NCI-H774 (cell line): ENCODE measurements at regions not wholly inside any gene's neighbourhood (a gene's known extent, or its start where the extent isn't known, plus 50 kb on each side); places are given as distances from the start of the nearest gene placed in this dataset.
A peak's percentile ranks its signal among the peaks of the same experiment; 100 is the strongest.
"Not testable (repeated sequence)": the region's sequence is repeated elsewhere in the genome, so short reads cannot be mapped to it uniquely, and the experiment has no call there.

Source experiments
- DNase-seq: peaks from one replicate; lab custom pipeline; 2025; lab: John Stamatoyannopoulos, UW

DNA sequence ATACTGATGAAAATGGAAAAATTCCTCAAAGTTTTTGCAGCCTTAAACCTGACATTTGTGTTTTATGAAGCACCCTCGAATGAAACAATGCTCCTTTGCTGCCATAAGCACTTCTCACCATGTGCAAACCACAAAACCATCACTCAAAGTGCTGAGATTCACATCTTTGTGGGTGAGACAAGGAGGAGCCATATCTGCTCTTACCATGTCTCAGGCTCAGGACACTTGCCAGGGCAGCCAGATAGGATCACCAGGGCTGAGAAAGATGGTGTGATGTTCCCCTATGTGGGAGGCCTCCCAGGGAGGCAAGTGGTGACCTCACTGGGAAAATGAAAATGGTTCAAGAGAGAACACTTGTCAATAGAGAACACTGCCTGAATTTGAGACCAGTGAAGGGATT, 120.4 kb downstream of the CCDC34 start:
- no peak for DNase-seq

DNA sequence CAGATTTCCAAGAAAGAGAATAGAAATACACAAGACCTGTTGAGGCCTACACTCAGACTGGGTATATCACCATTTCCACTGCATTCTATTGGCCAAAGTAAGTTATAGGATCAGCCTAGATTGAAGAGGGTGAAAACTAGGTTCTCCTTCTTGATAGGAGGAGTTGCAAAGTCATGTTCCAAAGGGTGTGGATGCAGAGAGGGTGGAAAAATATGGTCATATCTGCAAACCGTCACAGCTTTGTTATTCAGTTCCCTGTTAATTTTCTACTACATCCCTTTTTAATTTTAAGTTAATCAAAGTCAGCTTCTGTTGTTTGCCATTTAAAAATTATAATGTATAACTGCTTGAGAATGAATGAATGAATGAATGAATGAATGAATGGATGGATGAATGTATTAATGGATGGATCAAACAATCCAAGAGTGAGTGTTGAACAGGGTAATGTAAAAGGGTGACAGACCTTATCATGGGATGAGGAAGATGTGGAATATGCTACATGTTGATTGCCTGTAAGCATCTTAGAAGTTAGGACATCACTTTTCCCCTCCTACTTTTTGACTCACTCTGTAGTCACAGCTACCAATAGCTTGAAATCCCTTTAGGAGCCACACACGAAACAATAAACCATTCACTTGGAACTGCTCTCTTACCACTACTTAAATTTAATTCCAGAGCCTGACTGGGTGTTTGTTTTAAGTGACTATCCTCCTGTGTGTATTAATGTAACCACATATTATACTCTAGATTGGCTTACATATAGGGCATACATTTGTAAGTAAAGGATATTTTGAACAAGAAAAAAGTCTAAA, 121.5 kb downstream of the CCDC34 start:
- no peak for DNase-seq

DNA sequence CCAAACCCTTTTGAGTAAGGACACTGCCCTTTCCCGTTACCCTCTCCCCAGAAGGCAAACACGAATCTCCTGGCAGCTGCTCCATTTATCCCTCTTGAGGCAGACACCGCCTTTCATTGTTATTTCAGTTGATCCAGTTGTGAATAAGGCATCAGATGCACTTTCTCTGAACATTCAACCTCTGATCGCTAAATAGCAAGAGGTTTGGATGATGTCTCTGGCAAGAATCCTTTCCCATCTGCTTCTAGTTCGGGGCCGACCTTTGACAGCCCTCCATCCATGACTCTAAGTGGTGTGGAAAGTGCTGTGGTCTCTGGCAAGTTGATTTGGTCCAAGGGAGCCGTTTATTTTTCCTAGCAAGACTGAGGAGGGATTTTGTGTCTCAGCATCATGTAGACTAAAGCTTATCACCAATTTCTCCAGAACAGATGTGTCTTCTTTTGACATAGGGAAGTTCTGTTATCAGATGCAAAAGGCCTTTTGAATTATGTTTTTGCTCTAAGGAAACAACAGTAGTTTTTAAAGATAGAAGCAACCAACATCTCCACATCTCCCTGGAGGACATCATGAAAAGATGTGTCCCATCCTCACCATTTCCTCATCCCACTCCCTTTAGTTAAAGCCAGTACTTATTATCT, 123.6 kb downstream of the CCDC34 start:
- no peak for DNase-seq

DNA sequence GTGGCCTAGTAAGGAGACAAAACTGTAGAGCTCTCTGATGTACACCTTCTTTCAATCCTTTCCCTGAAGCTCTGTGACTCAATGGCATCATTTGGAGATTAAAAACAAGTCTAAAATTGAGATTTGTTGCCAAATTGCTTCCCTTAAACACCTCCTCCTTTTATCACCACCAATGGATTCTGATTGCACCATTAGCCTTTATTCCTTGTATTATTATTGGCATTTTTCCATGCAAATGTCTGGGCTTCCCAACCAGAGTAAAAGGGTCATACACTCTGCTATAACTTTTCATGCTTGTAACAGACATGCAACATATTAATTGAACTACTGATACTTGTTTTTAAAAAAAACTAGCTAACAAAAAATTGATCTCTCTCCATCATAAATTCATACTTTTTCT, 124.2 kb downstream of the CCDC34 start:
- DNase-seq = no peak

DNA sequence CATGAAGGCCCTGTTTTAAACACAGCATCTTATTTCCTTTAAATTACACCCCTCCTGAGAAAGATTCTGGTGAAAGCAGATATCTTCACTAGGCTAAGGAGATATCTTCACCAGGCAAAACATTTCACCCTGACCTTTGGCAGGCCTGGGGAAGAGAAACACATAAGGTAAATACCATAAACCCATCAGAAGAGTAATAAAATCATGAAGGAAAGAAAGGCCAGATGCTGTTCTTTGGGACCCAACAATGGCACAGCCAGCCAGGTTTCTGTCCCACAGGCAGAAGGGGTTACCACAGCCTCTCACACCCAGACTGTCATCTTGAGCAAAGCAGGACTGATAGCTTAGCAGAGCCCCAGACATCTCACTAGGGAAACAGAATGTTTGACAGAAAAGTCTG, 125.4 kb downstream of the CCDC34 start:
- DNase-seq = no peak

DNA sequence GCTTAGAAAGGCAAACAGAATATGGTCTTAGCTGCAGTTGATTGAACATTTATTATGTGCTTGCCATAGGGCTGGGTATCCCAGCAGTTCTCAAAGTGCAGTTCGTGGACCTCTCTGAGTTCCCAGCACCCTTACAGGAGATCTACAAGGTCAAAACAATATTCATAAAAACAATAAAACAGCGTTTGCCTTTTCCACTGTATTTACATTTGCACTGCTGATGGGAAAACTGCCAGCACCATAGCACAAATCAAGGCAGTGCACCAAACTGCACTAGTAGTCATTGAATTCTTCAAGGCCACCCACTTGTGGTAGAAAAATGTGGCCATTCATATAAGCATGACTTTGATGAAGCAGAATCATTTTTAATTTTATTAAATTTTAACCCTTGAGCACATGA, 128.1 kb downstream of the CCDC34 start:
- DNase-seq = no peak

DNA sequence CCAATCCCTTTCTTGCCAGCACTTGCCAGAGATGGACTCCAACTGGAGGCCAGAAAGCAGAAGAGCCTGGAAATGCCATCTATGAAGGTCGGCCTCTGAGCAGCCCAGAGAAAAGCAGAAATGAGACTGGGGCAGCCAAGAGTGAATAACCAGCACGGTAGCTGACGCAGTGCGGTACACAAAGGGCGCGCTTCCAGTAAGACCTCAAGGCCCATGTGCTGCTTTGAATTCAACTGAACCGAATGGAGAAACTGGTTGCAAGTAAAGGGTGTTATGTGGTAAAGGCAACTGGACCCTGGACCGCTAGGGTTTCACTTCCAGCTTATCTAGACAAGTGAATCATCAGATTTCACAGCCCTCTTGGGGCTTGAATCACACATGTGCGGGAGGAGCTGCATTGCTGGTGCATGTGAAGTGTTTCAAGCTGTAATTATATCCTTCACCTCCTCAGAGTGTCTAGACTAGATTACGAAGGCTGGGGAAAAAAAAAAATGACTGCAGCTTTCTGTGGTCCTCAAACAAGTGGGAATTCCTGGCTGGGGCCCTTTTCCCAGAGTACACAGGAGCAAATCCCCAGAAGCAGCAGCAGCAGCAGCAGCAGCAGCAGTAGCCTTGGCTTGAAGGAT, 128.9 kb downstream of the CCDC34 start:
- no peak for DNase-seq

DNA sequence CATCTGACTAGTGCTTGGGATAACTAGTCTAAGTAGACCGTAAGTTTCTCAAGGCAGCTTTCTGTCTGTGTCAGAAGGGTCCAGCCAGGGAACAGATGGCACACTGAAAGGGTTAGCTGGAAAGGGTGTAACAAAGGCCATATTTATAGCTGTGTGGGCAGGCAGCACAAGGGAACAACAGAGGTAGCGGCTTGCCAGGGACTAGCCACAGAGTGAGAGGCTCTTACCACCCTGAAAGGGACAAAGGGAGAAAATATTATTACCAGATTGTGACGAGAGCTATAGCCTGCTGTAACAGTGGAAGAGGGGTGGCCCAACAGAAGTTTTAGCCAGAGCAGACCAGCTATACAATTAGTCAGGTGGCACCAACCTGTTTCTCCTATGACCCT, 129.4 kb downstream of the CCDC34 start:
- DNase-seq = no peak

DNA sequence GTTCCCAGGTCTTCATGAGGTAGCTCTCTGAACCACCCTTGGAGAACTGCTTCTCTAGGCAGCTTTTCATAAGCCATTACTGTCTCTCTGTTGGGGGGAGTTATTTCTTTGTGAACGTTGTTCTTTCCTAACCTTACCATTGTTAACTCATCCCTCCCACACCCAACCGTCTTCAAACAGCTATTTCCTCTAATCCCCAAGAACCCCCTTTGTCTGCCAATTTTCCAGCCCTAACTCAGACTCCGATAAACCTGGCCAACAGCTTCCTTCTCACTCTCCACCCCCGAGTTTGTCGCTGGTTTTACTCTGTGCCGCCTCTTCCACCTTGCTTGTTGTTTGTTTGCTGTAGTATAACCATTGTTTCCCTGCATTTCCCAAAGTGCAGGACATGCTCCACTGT, 131.5 kb downstream of the CCDC34 start:
- no peak for DNase-seq

DNA sequence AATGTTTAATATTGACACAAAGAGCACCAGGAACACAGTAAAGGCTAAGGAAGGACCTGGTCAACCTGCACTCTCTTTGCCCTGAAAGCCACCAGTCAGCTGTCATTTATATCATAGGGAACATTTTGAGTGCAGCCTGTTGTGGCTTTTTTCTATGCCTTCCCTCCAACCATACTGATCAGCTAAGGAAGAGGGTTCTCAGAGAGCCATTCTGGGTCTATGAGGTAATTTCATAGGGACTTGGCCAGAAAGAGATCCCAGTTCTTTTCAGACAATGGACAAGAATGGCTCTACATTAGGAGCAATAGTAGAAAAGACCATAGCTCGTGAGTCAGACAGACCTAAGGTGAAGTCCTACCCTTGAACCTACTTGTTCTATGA, 132.8 kb downstream of the CCDC34 start:
- DNase-seq = no peak

DNA sequence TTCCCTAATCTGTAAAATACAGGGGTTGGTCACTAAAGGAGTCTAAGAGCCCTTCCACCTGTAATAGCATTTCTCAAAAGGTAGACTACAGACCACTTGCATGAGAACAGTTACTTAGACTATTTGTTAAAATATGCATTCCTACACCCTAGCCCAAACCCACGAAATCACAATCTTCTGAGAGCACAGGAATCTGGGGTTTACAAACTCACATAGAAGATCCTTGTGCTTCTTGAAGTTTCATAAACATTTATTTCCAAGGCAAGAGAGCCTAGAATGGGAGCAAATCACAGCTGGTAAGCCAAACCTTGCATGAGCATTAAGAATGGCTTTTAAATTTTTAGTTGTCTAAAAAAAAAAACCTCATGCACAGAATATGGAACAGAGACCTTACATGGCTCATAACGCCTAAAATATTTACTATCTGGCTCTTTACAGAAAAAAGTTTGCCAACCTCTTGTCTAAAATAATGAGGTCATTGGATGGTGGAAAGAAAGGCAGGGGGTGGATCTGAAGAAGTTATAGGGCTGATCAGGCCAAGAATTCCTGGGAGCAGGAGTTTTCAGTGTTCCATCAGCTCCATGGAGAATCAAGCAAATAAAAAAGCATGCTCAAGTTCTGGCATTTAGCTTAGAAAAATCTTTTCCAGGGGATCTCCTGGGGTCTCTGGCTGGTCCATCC, 133.4 kb downstream of the CCDC34 start:
- no peak for DNase-seq

DNA sequence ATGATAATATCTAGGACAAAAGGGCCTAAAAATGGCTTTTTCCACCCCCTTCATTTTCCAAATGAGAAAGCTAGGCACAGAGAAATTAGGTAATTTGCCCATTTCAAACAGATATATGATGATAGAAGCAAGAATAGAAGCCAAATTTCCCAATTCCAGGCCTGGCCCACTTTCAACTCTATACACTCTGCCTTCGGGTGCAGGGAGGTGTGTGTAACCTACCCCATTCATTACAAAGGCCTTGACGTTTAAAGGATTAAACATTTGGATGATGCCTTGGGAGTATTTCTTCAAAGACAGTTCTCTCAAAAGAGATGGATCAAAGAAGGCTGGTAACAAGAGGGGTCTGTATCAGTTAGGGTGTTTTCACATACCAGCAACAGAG, 134.1 kb downstream of the CCDC34 start:
- DNase-seq = no peak

DNA sequence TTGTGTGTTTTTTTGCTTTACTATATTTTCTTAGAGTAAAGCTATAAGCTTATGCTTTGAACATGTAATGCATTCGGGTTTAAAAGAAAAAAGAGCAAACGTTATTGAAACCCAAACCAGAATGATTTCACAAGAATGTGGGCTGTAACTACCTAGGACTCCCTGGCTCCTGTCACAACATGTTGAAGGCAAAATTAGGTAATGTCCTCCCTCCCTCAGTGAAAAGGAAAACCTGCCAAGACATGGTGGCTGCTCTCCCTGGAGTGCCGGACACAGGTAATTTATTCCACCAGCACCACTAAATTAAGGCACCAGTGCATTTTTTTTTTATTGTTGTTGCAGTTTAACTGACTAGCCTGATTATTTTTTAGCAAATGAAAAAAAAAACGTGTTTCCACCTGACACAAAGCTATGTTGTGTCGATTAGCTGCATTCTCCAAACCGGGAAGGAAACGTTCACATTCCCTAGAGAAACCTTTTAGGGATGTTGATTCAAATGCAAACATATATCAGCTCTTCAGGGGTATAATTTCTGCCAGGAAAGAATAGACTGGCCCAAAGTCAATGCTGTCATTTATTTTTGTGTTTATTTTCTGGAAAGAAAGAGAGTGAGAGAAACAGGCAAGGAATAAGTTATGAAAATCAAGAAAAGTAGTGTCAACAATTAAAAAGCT, 134.6 kb downstream of the CCDC34 start:
- peak; percentile 7 for DNase-seq

DNA sequence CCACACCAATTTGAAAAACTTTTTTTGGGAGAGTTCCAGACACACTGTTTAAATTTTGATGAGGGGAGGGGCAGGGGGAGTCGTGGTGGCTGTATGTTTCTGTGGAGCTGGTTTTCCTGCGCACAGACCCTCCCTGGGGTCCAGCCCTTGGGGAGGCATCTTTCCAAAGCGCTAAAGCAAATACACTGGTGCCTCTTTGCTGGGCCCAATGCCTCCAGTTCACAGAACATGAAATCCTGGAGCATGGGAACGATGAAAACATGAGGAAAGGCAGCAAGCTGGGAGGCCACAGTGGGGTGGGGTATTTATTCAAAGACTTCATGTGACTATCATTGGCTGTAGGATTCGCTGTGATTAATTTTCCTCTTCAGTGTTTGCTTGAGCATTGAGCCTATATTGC, 135.3 kb downstream of the CCDC34 start:
- DNase-seq = no peak

DNA sequence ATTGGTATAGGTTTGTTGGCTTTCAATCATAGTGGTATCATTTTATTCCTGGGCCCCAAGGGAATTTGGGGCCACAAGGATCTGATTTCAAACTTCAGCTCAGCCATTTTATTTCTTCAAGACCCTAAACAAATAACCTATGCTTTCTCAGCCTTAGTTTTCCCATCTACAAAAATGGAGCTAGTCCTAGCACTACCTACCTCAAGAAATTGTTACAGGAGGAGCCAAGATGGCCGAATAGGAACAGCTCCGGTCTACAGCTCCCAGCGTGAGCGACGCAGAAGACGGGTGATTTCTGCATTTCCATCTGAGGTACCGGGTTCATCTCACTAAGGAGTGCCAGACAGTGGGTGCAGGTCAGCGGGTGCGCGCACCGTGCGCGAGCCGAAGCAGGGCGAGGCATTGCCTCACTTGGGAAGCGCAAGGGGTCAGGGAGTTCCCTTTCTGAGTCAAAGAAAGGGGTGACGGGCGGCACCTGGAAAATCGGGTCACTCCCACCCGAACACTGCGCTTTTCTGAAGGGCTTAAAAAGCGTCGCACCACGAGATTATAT, 143.5 kb downstream of the CCDC34 start:
- DNase-seq = not testable (repeated sequence)

DNA sequence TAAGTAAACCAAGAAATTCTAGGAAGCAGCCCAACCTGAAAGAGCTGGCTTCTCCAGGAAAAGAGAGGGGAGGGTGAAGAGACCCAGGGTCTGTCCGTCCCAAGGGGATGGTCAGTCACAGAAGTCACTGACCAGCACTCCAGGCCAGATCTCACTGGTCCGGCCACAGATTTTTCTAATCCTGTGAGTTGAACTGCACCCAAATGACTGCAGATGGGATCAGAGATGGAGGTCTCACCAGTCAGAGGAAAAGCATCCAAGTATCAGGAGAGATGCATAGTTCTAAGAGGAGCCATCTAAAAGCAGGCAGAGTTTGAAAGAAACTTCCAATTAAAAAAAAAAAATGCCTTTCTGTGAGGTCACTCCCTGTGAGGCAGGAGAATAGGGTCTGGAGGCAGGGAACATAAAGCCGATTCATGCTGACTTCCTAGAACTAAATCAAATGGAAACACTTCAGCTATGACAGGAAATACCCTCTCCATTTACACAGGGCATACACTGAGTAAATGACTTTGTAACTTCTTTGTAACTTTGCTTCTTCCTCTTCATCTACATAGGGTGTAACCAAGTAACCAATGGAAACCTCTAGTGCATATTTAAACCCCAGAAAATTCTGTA, 144.5 kb downstream of the CCDC34 start:
- DNase-seq = no peak

DNA sequence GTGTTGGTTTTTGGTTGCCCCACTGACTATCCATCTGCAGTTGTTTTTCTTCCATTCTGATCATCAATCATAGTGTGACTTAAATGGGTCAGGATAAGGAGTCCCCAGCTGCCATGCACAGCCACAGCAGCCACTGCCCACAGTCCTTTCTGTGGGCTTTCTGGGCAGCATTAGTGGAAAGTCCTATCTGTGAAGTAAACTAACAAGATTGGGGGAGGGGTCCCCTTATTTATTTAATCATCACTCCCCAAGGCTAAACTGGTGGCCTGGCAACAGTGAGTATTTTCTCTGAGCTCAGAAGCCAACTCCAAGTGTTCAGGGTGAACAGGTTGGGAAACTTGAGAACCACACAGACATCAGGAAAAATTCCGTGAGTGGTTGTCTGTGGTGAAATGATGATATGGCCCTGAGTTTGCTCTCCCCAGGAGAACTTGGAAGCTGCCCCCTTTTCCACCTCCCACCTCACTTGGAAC, 145.0 kb downstream of the CCDC34 start:
- DNase-seq = no peak

DNA sequence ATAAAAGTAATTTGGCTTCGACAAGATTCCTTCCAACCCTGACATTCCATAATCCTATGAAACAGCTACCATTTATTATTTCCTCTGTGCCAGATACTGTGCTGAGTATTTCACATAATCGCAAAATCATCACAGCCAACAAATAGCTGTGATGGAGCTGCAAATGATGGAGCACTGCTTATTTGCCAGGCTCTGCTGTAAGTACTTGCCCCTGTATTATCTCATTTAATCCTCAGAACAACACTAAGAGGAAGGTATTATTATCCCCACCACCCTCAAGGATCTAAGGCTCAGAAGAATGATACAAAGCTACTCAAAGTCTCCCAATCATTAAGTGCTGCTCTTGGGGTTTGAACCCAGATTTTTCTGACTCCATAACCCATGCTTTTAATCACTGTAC, 145.5 kb downstream of the CCDC34 start:
- no peak for DNase-seq

DNA sequence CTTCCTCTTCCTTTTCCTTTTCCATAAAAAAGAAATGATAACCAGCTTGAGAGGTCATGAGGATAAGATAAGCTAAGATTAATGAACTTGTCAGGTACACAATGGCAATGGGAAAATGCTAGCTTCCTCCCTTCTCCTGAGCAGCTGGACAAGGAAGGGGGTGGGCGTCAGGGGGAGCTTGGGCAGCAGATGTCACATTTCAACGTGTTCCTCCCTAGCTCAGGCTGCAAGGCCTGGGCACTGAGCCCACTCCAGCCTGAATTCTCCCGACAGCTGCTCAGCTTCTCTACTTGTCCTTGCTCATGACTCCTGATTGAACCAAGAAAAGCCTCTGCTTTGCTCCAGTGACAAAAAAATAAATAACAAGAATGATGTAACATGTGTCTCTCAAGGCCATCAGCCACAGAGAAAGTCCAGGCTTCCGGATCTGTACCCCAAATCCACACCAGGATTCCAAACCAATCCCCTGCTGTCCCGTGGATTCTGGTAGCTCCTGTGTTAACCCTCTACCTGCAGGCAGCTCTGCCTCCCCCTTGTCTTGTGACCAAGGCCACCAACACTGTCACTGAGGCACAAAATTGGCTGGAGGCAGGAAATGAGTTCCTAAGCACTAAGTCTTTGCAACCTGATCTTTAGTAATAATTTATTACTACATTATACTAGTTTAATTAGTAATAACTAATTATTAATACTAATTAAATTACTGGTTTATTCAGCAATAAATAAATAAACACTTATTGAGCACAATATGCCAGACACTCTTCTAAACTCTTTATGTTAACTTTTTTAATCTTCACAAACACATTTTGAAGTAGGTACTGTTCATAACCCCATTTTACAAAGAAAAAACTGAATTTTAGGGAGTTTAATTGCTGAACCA, 146.5 kb downstream of the CCDC34 start:
- no peak for DNase-seq
